Chondrocyte (in vitro differentiated cells): ENCODE measurements at regions not wholly inside any gene's neighbourhood (a gene's known extent, or its start where the extent isn't known, plus 50 kb on each side); places are given as distances from the start of the nearest gene placed in this dataset.
"Not testable (repeated sequence)": the region's sequence is repeated elsewhere in the genome, so short reads cannot be mapped to it uniquely, and the experiment has no call there.

ENCODE experiments used
- DNase-seq: peaks from one replicate; pipeline ENCODE4 v3.0.0; 2021; ENCODE audit warnings: mixed read lengths, low spot score
- H3K27ac Mint-ChIP-seq: one replicate; pipeline ENCODE4 v1.8.0; 2021; ENCODE audit warnings: mild to moderate bottlenecking, moderate library complexity, mixed read lengths; ENCODE audit not compliant: unreplicated experiment
- H3K27me3 Mint-ChIP-seq: 2 replicates; pipeline ENCODE4 v1.8.0; 2021; ENCODE audit warnings: low read depth, mixed read lengths
- H3K36me3 Mint-ChIP-seq: 2 replicates; pipeline ENCODE4 v1.8.0; 2021; ENCODE audit warnings: low read depth, mixed read lengths
- H3K4me1 Mint-ChIP-seq: 2 replicates; pipeline ENCODE4 v1.8.0; 2021; ENCODE audit warnings: low read depth, mild to moderate bottlenecking, mixed read lengths
- H3K4me3 Mint-ChIP-seq: one replicate; pipeline ENCODE4 v1.8.0; 2021; ENCODE audit warnings: mild to moderate bottlenecking, moderate library complexity, mixed read lengths; ENCODE audit not compliant: unreplicated experiment
- H3K9me3 Mint-ChIP-seq: 2 replicates; pipeline ENCODE4 v1.8.0; 2021; ENCODE audit warnings: low read depth, mixed read lengths
- TF ChIP-seq, protein P1 (sequence below): fragments of 200-600 bp; sonication (generic); IDR thresholded peaks from 2 replicates; pipeline ENCODE4 v1.5.0; 2021; ENCODE audit warnings: antibody characterized with exemption, mild to moderate bottlenecking, moderate library complexity

DNA sequence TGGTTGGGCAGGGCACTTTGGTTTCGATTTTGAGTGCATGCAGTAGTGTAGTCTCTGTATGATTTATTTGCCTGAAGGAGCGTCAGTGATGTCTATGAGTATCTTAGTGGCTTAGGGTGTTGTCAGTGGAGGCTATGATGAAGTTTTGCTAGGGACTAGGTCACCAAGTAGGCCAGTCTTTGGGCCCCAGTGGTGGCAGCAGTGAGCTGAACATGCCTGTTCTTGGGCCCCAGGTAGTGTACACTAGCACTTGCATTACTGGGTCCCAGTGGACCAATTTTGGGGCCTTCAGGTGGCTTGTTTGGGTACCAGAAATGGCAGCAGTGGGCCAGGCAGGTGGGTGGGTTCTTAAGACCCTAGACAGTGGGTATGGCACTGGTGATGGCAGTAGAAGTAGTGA is 598.7 kb upstream of the SPRY2 start:
- peaks cover 7% of the 10 kb centered on the region for H3K4me1 Mint-ChIP-seq
- H3K9me3 Mint-ChIP-seq = peaks cover 7% of the 10 kb centered on the region
- no peaks in the 10 kb centered on the region for H3K27me3 Mint-ChIP-seq
- peak; percentile 40 for DNase-seq
- H3K36me3 Mint-ChIP-seq = no peaks in the 10 kb centered on the region
- no peak overlapping the region for H3K4me3 Mint-ChIP-seq
- H3K27ac Mint-ChIP-seq = no peak overlapping the region
- TF ChIP-seq, protein P1, sequence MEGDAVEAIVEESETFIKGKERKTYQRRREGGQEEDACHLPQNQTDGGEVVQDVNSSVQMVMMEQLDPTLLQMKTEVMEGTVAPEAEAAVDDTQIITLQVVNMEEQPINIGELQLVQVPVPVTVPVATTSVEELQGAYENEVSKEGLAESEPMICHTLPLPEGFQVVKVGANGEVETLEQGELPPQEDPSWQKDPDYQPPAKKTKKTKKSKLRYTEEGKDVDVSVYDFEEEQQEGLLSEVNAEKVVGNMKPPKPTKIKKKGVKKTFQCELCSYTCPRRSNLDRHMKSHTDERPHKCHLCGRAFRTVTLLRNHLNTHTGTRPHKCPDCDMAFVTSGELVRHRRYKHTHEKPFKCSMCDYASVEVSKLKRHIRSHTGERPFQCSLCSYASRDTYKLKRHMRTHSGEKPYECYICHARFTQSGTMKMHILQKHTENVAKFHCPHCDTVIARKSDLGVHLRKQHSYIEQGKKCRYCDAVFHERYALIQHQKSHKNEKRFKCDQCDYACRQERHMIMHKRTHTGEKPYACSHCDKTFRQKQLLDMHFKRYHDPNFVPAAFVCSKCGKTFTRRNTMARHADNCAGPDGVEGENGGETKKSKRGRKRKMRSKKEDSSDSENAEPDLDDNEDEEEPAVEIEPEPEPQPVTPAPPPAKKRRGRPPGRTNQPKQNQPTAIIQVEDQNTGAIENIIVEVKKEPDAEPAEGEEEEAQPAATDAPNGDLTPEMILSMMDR = no peak

DNA sequence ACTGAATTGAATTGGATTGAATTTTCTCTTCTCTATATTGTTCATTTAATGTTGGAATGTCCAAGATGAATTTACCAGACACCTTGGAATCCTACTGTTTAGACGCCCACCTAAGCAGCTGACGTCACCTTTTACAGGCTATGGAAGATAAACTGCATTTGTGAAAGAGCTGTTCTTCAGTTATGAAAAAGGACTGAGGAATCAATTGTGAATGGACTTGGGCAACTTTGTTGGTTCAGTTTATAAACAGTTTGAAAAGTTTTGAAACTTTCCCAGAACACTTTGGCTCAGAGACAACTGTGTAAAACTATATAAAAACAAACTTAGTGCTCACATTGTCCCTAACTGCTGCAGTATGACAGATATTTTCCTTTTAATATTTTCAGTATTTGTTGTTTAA is 590.8 kb upstream of the SPRY2 start:
- H3K36me3 Mint-ChIP-seq = no peaks in the 10 kb centered on the region
- DNase-seq = no peak
- no peak overlapping the region for H3K27ac Mint-ChIP-seq
- TF ChIP-seq, protein P1 = no peak
- no peaks in the 10 kb centered on the region for H3K27me3 Mint-ChIP-seq
- no peaks in the 10 kb centered on the region for H3K9me3 Mint-ChIP-seq
- peaks cover 5% of the 10 kb centered on the region for H3K4me1 Mint-ChIP-seq
- no peak overlapping the region for H3K4me3 Mint-ChIP-seq

DNA sequence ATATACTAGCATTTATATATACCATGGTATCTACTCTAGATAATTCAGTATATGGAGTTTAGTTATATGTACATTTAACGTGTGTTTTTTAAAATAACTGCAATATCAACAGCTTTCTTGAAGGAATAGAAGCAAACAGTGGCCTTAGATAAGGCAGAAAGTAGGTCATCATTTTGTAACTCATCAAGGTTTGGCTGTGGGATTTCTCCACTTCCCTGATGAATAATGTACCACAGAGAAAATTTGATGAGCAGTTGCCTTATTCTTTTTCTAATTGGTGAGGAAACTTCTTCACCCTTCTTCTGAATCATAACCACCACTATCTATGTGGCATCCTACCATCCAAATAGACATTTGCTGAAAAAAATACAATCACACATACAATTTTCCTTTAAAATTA is 590.2 kb upstream of the SPRY2 start:
- Mint-ChIP-seq H3K9me3 (no peaks in the 10 kb centered on the region), H3K4me1 (peaks cover 5% of the 10 kb centered on the region), H3K27ac (no peak overlapping the region), H3K36me3 (no peaks in the 10 kb centered on the region), H3K4me3 (no peak overlapping the region), H3K27me3 (no peaks in the 10 kb centered on the region)
- TF ChIP-seq, protein P1 = no peak
- DNase-seq = no peak

DNA sequence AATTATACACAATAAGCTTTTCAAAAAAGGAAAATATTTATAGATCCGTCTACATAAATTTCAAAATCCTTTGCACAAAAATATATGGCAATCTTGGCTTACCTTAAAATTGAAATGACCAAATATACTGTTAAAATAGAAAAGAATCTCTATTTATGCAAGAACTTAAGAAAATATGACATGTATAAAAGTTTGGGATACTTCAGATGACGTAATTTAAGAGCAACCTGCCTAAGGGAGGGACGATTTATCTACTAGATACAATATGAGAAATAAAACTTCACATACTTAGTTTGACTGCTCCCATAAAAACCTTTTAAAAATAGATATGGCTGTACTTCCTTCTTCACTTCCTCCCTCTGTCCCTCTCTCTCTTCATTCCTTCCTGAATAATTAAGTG is 587.3 kb upstream of the SPRY2 start:
- Mint-ChIP-seq H3K4me3 (no peak overlapping the region), H3K27me3 (no peaks in the 10 kb centered on the region), H3K9me3 (no peaks in the 10 kb centered on the region), H3K36me3 (no peaks in the 10 kb centered on the region), H3K4me1 (peaks cover 9% of the 10 kb centered on the region), H3K27ac (no peak overlapping the region)
- TF ChIP-seq, protein P1 = no peak
- DNase-seq = no peak

DNA sequence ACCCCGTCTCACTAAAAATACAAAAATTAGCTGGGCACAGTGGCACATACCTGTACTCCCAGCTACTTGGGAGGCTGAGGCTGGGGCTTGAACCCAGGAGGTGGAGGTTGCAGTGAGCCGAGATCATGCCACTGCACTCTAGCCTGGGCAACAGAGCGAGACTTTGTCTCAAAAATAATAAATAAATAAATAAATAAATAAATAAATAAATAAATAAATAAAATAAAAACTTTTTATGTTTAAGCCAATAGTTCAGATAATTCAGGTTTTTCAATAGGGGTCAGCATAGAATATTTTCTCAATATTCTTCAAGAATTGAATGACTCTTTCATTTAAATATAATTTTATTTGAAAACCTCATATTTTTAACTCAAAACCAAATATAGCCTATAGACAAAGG is 585.1 kb upstream of the SPRY2 start:
- not testable (repeated sequence) for H3K27me3 Mint-ChIP-seq, H3K27ac Mint-ChIP-seq, H3K9me3 Mint-ChIP-seq, DNase-seq, H3K4me3 Mint-ChIP-seq, H3K36me3 Mint-ChIP-seq
- H3K4me1 Mint-ChIP-seq = peaks cover 13% of the 10 kb centered on the region

DNA sequence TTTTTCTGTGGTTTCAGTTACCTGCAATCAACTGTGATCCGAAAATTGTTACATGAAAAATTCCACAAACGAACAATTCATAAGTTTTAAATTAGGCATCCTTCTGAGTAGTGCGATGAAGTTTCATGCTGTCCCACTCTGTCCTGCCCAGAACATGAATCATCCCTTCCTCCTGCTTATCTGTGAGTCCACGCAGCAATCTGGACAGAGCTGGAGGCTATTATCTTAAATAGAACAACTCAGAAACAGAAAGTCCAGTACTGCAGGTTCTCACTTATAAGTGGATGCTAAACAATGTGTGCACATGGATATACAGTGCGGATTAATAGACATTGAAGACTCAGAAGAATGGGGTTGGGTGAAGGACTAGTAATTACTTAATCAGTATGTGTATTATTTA is 583.7 kb upstream of the SPRY2 start:
- no peak overlapping the region for H3K27ac Mint-ChIP-seq
- DNase-seq = no peak
- no peak overlapping the region for H3K4me3 Mint-ChIP-seq
- TF ChIP-seq, protein P1 = no peak
- H3K4me1 Mint-ChIP-seq = peaks cover 13% of the 10 kb centered on the region
- H3K27me3 Mint-ChIP-seq = no peaks in the 10 kb centered on the region
- H3K36me3 Mint-ChIP-seq = no peaks in the 10 kb centered on the region
- no peaks in the 10 kb centered on the region for H3K9me3 Mint-ChIP-seq
